Fibroblast of pulmonary artery (primary cell): ENCODE measurements at regions not wholly inside any gene's neighbourhood (a gene's known extent, or its start where the extent isn't known, plus 50 kb on each side); places are given as distances from the start of the nearest gene placed in this dataset.
"Not testable (repeated sequence)": the region's sequence is repeated elsewhere in the genome, so short reads cannot be mapped to it uniquely, and the experiment has no call there.

Source experiments
- DNase-seq: peaks from one replicate; pipeline ENCODE4 v3.0.0-alpha.2; 2010; ENCODE audit warnings: low read depth
- H3K4me3 ChIP-seq: replicated peaks from 2 replicates; pipeline ENCODE4 v1.5.1; 2011; ENCODE audit warnings: low read depth, mild to moderate bottlenecking, control low read depth, low read length, moderate library complexity
- TF ChIP-seq, protein P1 (sequence below): IDR thresholded peaks from 2 replicates; pipeline ENCODE4 v1.5.1; 2011; ENCODE audit warnings: mild to moderate bottlenecking, control low read depth, low read length, inconsistent platforms; ENCODE audit errors: missing control alignments

DNA sequence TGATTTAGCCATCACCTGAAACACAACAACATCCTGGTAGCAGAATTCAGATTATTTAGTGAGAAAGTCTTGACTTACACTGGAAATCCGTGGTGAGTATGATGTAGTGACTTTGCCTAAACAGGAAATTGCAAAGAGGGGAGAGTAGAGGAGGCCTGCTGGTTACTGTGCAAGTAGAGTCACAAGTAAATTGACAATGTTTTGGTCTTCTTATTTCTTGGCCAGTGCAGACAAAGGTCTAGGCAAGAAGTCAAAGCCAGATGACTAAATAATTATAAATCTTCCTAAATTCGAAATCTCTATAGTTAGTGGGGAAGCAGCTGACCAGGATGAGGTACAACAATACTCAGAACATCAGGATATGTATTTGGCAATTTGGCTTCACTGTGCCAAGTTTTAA lies 159.5 kb upstream of the KCTD3 start:
- TF ChIP-seq, protein P1, sequence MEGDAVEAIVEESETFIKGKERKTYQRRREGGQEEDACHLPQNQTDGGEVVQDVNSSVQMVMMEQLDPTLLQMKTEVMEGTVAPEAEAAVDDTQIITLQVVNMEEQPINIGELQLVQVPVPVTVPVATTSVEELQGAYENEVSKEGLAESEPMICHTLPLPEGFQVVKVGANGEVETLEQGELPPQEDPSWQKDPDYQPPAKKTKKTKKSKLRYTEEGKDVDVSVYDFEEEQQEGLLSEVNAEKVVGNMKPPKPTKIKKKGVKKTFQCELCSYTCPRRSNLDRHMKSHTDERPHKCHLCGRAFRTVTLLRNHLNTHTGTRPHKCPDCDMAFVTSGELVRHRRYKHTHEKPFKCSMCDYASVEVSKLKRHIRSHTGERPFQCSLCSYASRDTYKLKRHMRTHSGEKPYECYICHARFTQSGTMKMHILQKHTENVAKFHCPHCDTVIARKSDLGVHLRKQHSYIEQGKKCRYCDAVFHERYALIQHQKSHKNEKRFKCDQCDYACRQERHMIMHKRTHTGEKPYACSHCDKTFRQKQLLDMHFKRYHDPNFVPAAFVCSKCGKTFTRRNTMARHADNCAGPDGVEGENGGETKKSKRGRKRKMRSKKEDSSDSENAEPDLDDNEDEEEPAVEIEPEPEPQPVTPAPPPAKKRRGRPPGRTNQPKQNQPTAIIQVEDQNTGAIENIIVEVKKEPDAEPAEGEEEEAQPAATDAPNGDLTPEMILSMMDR = no peak
- DNase-seq = no peak
- no peak overlapping the region for H3K4me3 ChIP-seq

DNA sequence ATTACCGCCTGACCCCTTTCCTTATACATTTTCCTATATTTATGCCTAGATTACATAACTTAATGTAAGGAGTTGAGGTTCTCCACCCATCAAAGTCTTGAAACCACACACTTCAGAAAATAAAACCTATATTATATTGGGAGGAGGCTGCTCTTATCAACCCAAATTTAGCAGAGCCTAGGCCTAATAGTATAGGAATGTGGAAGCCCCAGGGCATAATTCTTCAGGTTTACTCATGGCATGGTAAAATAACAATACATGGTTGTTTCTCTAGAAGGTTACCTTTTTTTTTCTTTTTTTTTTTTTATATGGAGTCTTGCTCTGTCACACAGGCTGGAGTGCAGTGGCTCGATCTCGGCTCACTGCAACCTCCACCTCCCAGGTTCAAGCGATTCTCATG lies 157.6 kb upstream of the KCTD3 start:
- not testable (repeated sequence) for H3K4me3 ChIP-seq, DNase-seq

GRCh38 chr1:215415521-215415920 lies 151.6 kb upstream of the KCTD3 start:
- not testable (repeated sequence) for H3K4me3 ChIP-seq, DNase-seq

GRCh38 chr1:215416497-215416896 lies 150.6 kb upstream of the KCTD3 start:
- no peak overlapping the region for H3K4me3 ChIP-seq
- TF ChIP-seq, protein P1 = no peak

DNA sequence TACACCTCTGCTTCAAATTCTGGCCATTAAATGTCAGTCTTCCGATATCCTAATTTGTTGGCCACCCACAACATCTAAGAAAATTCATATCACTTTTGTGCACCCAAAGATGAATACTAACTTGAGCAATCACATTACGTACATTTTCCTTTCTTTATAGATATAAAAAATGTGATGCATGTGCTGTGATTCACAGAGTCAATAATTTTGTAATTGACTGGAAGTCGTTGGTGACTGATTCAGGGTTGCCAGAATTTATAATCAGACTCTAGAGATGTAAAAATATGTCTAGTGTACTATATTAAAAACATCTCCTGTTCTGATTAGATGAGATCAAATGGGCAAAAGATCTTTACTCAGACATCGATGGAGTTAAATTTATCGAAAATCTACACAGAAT lies 150.0 kb upstream of the KCTD3 start:
- no peak for DNase-seq
- TF ChIP-seq, protein P1 = no peak
- no peak overlapping the region for H3K4me3 ChIP-seq

More at GRCh38 chr1:215416497-215416896, 150.6 kb upstream of the KCTD3 start:
- no peak for DNase-seq

- TF ChIP-seq, protein P1 = no peak
- no peak overlapping the region for H3K4me3 ChIP-seq
- no peak for DNase-seq
Measured at GRCh38 chr1:215418876-215419447, 148.1 kb upstream of the KCTD3 start.

DNA sequence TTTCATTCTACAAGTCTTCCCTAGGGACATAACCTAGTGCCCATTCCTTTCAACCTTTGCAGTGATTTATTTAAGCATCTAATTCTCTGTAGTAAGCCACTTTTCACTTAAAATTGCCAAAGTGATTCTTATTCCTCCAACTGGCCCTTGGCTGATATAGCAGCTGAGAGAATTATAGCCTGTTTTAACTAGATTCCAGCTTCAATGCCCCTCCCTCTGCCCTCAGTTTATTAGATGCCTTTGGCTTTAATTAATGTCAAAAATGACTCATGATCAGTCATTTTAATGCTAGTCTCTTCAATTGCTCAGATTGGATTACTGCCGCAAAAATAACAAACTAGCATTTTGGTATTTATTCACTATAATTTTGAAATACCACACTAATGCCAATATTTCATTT lies 145.4 kb upstream of the KCTD3 start:
- TF ChIP-seq, protein P1 = no peak

GRCh38 chr1:215423288-215423687 lies 143.8 kb upstream of the KCTD3 start:
- H3K4me3 ChIP-seq = no peak overlapping the region
- TF ChIP-seq, protein P1 = no peak
- no peak for DNase-seq

More for the DNA sequence above, 145.4 kb upstream of the KCTD3 start:
- H3K4me3 ChIP-seq = no peak overlapping the region
- DNase-seq = no peak
